ENCODE measurements at regions not wholly inside any gene's neighbourhood (a gene's known extent, or its start where the extent isn't known, plus 50 kb on each side); places are given as distances from the start of the nearest gene placed in this dataset.

GRCh38 chr9:108600896-108601295, 254.9 kb downstream of the ACTL7B start:
- no peak for TF ChIP-seq POLR2AphosphoS5 (IDR thresholded peaks at IDR 0.05)
- no peak for TF ChIP-seq CTCF (IDR thresholded peaks at IDR 0.05)
- TF ChIP-seq EP300 (IDR thresholded peaks at IDR 0.05) = no peak
